ENCODE measurements at regions not wholly inside any gene's neighbourhood (a gene's known extent, or its start where the extent isn't known, plus 50 kb on each side); places are given as distances from the start of the nearest gene placed in this dataset.
"Not testable (repeated sequence)": the region's sequence is repeated elsewhere in the genome, so short reads cannot be mapped to it uniquely, and the experiment has no call there.

DNA sequence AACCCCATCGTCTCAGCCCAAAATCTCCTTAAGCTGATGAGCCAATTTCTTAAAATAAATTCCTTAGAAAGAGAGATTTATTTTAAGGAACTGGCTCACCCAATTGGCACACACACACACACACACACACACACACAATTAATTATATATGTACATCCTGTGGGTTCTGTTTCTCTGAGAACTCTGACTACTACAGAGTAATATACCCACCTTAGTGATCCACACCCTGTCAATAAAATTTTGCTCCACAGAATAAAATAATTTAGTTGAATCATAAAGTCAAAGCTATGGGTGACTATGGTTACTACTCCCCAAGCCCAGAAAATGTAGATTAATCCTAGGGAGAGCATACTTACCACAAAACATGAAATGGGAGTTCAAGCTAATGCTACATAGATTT lies 131.0 kb downstream of the DMAC1 start:
- DNase-seq (ENCODE audit: low read depth in 1 of 2, low spot score in 1 of 2), result no peak
- no peak for TF ChIP-seq JUND (IDR thresholded peaks at IDR 0.05; ENCODE audit: low read depth)
- in situ Hi-C loops (cut with HindIII; ENCODE audit: low pct_unique_long_range_greater_than_20kb, low sequenced_read_pairs), result no loop called here

DNA sequence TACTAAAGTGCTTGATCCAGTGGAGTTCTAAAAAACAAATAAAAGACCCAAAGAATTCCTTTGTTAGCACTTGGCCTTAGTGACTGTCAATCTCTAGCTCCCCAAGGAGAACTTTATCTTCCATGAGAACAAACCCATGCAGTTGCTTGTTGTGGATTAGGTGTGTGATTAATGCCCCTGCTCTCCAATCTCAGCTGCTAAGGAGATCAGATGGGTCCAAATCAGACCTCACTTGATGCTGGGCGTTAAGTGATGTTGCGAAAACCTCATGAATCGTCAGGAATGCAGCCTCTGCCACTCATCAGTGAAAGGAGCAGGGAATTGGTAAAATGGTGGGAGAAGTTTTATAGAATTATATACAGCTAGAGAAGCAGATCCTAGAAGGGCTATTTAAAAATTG lies 133.7 kb downstream of the DMAC1 start:
- no peak for TF ChIP-seq JUND (IDR thresholded peaks at IDR 0.05; ENCODE audit: low read depth)
- DNase-seq (ENCODE audit: low read depth in 1 of 2, low spot score in 1 of 2), result no peak
- in situ Hi-C loops (cut with HindIII; ENCODE audit: low pct_unique_long_range_greater_than_20kb, low sequenced_read_pairs), result no loop called here

DNA sequence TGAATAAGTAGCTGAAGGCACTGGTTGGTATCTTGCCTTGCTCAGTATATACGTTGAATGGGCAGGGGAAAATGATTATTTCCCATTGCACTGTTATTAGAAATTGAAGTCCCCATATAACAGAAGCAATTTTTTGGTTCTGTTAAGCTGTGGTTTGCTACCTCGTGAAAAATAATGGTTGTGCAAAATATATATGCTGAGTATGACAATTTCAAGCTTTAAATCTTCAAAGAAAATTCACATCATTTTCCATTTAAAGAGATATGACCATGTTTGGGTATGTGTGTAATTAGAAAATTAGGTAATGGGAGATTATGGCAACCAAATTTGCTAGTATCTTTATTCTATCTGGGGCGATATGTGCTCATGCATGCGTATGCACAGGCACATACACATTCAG lies 139.8 kb downstream of the DMAC1 start:
- in situ Hi-C loops (cut with HindIII; ENCODE audit: low pct_unique_long_range_greater_than_20kb, low sequenced_read_pairs), result no loop called here
- no peak for TF ChIP-seq JUND (IDR thresholded peaks at IDR 0.05; ENCODE audit: low read depth)
- DNase-seq (ENCODE audit: low read depth in 1 of 2, low spot score in 1 of 2), result no peak

DNA sequence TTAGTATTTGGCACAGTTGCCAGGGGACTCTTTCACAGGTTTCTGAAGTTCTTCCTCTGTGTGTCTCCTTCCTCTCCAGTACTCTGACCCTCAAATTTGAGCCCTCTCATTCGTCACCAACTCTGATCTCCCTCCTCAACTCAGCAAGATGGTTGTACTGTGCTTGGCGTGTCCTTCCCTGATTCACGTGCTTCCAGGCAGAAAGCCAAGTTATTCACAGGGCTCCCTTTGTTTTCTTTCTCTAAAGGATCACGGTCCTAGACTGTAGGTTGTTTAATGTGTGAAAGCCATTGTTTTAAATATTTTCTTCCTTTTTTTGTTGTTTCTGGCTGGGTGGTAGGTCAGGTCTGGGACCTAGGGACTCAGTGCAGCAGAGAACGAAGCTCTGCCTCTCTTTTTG lies 142.9 kb downstream of the DMAC1 start:
- TF ChIP-seq JUND (IDR thresholded peaks at IDR 0.05; ENCODE audit: low read depth), result no peak
- in situ Hi-C loops (cut with HindIII; ENCODE audit: low pct_unique_long_range_greater_than_20kb, low sequenced_read_pairs), result no loop called here
- no peak for DNase-seq (ENCODE audit: low read depth in 1 of 2, low spot score in 1 of 2)

DNA sequence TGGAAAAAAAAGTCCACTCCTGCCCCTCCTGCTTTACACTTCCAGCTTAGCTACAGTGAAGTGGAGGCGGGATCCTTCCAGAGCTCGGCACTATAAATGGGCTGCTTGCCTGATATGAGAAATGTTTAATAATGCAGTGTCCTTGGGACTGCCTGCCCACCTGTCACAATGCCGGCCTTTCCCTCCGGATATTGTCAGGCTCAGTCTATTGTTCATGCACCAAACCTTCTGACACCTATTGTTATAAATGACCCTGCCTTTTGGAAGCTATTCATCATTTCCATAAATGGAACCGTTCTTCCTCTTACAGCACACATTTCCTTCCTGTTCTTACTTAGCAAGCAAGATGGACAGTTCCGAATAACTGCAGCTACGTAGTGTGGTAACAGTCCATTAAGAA lies 146.3 kb downstream of the DMAC1 start:
- no peak for TF ChIP-seq JUND (IDR thresholded peaks at IDR 0.05; ENCODE audit: low read depth)
- DNase-seq (ENCODE audit: low read depth in 1 of 2, low spot score in 1 of 2), result no peak
- in situ Hi-C loops (cut with HindIII; ENCODE audit: low pct_unique_long_range_greater_than_20kb, low sequenced_read_pairs), result no loop called here

DNA sequence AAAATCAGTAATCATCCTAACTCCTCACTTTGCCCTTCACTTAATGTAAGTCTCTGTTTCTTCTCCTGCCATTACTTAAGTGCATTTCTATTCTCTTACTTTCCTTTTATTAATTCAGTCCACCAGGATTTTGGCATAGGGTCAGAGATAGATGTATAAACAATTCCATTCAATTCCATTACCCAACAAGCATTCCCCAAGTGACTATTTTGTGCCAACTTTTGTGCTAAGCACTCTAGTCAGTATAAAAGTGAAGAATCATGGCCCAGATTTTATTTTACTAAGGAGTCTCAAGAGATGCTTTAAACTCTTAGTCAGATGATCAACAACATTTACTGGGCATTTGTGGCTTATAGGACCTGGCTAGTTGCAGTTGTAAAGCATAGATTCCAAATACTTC lies 159.3 kb downstream of the DMAC1 start:
- TF ChIP-seq JUND (IDR thresholded peaks at IDR 0.05; ENCODE audit: low read depth), result no peak
- DNase-seq (ENCODE audit: low read depth in 1 of 2, low spot score in 1 of 2), result no peak
- in situ Hi-C loops (cut with HindIII; ENCODE audit: low pct_unique_long_range_greater_than_20kb, low sequenced_read_pairs), result no loop called here

DNA sequence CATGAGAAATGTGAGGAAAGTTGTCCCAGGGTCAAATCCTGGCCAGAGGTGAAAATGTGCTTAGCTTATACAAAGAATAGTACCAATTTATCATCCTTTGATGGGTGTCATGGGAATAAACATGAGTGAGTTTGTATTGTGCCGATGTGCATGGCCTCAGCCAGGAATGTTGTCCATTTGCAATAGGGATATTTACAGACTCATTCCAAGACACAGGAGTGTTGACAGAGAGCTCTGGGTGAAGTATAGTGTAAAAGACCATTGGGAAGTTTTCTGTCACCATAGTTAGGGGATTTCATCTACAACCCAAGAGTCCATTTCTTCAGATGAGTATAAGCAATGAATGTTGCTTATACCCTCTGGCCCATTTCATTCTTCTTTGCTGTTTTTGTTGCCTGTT lies 160.1 kb downstream of the DMAC1 start:
- in situ Hi-C loops (cut with HindIII; ENCODE audit: low pct_unique_long_range_greater_than_20kb, low sequenced_read_pairs), result no loop called here
- no peak for DNase-seq (ENCODE audit: low read depth in 1 of 2, low spot score in 1 of 2)
- TF ChIP-seq JUND (IDR thresholded peaks at IDR 0.05; ENCODE audit: low read depth), result no peak

DNA sequence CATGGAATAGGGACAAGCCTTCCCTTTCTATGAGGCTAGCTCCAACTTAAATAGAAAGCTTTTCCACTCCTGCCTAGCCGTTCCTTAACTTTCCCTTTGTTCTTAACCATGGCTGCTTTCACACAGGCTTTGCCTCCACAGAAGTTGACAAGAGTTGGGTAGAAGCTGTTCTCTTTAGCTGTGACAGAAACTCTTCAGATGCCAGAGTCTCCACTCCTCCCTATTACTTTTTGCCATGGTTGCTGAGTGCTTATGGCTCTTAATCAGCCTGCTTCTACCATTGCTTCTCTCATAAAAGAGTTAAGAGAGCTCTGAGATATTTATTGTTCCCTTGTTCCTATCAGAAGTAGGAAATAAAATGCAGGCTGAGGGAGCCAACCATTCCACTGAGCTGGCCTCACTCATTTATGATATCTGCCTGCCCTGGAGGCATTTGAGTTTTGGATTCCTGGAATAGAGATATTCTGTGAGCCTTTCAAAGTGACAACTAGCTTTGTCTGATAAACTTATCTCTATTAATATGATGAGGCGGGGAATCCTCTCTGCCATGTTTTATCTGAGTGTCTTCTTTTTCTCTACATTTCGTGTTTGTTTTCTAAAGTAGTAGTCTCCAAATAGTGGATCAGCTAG lies 162.6 kb downstream of the DMAC1 start:
- TF ChIP-seq JUND (IDR thresholded peaks at IDR 0.05; ENCODE audit: low read depth), result no peak
- no peak for DNase-seq (ENCODE audit: low read depth in 1 of 2, low spot score in 1 of 2)
- in situ Hi-C loops (cut with HindIII; ENCODE audit: low pct_unique_long_range_greater_than_20kb, low sequenced_read_pairs), result no loop called here

DNA sequence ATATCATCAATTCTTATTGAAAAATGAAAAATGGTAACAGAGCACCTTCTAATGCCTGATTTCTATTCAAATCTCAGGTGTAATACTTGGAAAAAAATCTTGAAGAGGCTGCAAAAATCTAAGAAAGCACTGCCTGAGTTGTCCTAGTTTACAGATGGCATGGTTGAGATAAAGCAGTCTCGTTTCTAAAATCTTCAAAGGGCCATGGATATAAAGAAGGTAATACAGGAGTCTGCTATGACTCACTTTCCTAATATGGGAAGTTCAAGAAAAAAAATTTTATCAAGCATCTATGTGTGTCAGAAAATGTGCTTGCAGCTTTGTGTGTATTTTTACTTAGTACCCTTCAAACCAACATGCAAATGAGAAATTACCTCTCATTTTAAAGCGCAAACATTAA lies 163.3 kb downstream of the DMAC1 start:
- in situ Hi-C loops (cut with HindIII; ENCODE audit: low pct_unique_long_range_greater_than_20kb, low sequenced_read_pairs), result no loop called here
- no peak for DNase-seq (ENCODE audit: low read depth in 1 of 2, low spot score in 1 of 2)
- TF ChIP-seq JUND (IDR thresholded peaks at IDR 0.05; ENCODE audit: low read depth), result no peak

DNA sequence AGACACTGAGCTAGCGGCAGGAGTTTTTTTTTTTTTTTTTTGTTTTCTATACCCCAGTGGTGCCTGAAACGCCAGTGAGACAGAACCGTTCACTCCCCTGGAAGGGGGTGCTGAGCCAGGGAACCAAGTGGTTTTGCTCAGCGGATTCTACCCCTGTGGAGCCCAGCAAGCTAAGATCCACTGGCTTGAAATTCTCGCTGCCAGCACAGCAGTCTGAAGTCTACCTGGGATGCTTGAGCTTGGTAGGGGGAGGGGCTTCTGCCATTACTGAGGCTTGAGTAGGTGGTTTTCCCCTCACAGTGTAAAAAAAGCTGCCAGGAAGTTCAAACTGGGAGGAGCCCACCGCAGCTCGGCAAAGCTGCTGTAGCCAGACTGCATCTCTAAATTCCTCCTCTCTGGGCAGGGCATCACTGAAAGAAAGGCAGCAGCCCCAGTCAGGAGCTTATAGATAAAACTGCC lies 173.0 kb downstream of the DMAC1 start:
- in situ Hi-C loops (cut with HindIII; ENCODE audit: low pct_unique_long_range_greater_than_20kb, low sequenced_read_pairs), result not testable (repeated sequence)

DNA sequence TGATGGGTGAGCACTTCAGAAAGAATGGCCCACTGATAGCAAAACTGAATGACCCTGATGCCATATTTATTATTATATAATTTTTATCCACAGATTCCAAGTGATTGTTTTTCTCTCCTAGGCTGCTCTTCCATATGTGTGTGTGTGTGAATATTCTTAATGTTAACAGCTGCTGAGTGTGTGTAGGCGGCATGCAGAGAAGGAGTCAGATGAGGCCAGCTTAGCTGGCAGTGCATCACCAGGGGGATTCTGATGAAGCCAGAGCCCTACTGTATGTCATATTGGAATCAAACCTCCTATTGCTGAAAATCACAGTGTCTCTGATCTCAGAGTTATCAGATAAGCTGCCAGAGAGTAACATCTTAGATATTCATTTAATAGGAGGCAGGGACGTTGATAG lies 177.1 kb downstream of the DMAC1 start:
- TF ChIP-seq JUND (IDR thresholded peaks at IDR 0.05; ENCODE audit: low read depth), result no peak
- in situ Hi-C loops (cut with HindIII; ENCODE audit: low pct_unique_long_range_greater_than_20kb, low sequenced_read_pairs), result no loop called here
- DNase-seq (ENCODE audit: low read depth in 1 of 2, low spot score in 1 of 2), result no peak

More for the DNA sequence above, 173.0 kb downstream of the DMAC1 start:
- DNase-seq (ENCODE audit: low read depth in 1 of 2, low spot score in 1 of 2), result not testable (repeated sequence)

DNA sequence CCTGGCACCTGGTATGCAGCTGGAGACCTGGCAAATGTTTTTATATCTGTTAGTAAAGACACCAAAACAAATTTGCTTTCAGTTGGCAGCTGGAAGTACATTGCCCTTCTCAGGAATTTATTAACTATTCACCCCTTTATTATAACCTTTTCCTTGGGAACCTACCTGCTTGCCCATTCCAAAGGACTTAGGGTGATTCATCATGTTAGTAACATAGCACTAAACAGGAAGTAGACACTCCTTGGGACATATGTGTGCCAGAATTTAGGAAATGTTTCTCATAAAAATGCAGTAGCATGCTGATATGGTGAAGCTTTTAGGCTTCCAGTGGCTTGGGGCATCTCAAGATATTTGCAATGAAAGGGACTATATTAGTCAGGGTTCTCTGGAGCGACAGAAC lies 184.2 kb downstream of the DMAC1 start:
- in situ Hi-C loops (cut with HindIII; ENCODE audit: low pct_unique_long_range_greater_than_20kb, low sequenced_read_pairs), result no loop called here
- DNase-seq (ENCODE audit: low read depth in 1 of 2, low spot score in 1 of 2), result no peak
- no peak for TF ChIP-seq JUND (IDR thresholded peaks at IDR 0.05; ENCODE audit: low read depth)

DNA sequence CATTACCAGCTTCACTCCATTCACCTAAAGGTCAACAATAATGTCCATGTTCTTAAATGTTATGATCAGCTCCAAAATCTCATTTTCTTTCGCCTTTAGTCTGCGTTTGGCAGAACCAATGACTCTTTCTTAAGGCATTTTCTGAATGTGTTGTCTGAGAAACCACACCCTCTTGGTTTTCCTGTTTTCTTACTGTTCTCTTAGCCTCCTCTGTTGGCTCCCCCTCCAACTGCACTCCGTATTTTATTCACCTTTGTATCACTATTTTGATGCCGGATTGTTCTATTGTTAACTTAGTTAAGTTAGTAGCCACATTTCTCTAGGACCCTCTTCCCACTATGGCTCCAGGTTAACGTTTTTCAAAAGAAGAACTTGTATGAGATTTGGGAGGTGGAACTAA lies 185.6 kb downstream of the DMAC1 start:
- in situ Hi-C loops (cut with HindIII; ENCODE audit: low pct_unique_long_range_greater_than_20kb, low sequenced_read_pairs), result no loop called here
- DNase-seq (ENCODE audit: low read depth in 1 of 2, low spot score in 1 of 2), result no peak
- TF ChIP-seq JUND (IDR thresholded peaks at IDR 0.05; ENCODE audit: low read depth), result no peak

DNA sequence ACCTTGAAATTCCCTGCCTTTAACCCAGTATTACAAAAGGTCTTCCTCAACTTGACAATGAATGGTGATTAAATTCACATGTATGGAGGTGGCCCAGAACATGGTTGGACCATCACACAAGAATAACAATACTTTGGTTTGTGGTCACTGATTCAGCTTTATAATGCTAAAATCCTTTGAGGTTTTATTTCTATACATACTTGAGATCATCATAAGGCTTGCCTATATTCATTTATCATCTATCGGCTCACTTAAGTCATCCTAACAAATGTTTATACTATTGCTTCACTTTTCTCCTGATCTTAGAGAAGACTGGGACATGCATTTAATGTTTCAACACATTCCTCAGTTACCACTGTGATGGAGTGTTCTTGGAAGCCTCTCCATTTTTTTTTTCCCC lies 191.3 kb downstream of the DMAC1 start:
- in situ Hi-C loops (cut with HindIII; ENCODE audit: low pct_unique_long_range_greater_than_20kb, low sequenced_read_pairs), result no loop called here
- TF ChIP-seq JUND (IDR thresholded peaks at IDR 0.05; ENCODE audit: low read depth), result no peak
- no peak for DNase-seq (ENCODE audit: low read depth in 1 of 2, low spot score in 1 of 2)

Measured in T47D (cell line).